C4-2B (cell line): ENCODE measurements at regions not wholly inside any gene's neighbourhood (a gene's known extent, or its start where the extent isn't known, plus 50 kb on each side); places are given as distances from the start of the nearest gene placed in this dataset.

Source experiments
- H3K27ac ChIP-seq: fragments of 450-650 bp; 2 replicates; pipeline ENCODE4 v1.5.1; 2017
- ZFX ChIP-seq: fragments of 450-650 bp; IDR thresholded peaks from 2 replicates; pipeline ENCODE4 v1.6.1; 2017
- TF ChIP-seq, protein P1 (sequence below): fragments of 450-650 bp; conservative IDR thresholded peaks from 2 replicates; pipeline ENCODE4 v1.5.1; 2017; ENCODE audit warnings: mild to moderate bottlenecking

DNA sequence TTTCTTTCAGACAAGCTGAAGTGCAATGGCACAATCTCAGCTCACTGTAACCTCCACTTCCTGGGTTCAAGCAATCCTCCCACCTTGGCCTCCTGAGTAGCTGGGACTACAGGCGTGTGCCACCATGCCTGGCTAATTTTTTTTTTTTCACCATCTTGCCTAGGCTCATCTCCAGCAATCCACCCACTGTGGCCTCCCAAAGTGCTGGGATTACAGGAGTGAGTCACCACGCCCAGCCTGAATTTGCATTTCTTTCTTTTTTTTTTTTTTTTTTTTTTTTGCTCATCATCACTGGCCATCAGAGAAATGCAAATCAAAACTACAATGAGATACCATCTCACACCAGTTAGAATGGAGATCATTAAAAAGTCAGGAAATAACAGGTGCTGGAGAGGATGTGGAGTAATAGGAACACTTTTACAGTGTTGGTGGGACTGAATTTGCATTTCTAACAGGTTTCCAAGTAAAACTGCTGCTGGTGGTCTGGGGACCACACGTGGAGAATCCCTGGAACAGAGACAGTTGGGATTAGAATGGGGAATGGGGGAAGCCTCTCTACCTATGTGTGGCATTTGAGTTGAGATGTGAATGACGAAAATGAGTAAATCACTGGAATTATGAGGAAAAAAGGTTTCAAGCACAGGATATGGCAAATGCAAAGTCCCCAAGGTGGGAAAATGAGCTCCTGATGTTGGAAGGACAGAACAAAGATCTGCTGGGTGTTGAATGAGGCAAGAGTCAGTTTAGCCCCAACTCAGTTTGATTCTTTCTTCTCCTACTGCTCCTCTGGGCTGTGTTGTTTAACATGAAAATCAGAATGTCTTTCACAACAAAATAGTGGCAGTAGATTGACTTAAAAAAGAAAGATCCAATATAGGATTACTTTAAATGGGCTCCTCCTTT lies 88.8 kb upstream of the MAP4K4 start:
- TF ChIP-seq, protein P1, sequence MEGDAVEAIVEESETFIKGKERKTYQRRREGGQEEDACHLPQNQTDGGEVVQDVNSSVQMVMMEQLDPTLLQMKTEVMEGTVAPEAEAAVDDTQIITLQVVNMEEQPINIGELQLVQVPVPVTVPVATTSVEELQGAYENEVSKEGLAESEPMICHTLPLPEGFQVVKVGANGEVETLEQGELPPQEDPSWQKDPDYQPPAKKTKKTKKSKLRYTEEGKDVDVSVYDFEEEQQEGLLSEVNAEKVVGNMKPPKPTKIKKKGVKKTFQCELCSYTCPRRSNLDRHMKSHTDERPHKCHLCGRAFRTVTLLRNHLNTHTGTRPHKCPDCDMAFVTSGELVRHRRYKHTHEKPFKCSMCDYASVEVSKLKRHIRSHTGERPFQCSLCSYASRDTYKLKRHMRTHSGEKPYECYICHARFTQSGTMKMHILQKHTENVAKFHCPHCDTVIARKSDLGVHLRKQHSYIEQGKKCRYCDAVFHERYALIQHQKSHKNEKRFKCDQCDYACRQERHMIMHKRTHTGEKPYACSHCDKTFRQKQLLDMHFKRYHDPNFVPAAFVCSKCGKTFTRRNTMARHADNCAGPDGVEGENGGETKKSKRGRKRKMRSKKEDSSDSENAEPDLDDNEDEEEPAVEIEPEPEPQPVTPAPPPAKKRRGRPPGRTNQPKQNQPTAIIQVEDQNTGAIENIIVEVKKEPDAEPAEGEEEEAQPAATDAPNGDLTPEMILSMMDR, result no peak
- no peak for TF ChIP-seq ZFX
- H3K27ac ChIP-seq, result no peak overlapping the region

DNA sequence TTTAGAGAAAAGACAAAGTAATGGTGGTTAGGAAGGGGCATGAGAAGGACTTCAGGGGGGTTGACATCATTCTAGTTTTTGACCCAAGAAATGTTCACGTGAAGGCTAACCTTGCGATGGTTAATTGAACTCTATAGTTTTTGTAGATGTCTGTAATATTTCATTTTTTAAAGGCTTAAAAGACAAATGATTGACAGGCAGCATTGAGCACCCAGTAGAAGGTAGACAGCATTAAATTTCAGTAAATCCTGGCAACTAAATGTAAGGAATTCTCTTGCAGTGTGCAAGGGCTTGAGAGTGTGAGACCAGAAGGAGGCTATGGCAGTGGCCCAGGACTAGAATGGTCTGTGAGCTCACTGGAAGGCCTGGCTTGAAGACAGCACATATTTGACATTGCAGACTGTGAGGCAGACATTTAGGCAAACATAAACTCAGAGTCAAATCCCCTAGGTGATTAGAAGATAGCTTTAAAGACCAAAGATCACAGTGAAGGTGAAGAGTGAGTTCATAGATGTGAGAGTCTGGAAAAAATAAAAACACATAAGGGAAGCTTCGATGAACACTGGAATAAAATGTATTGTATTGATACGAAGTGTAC lies 100.1 kb upstream of the MAP4K4 start:
- no peak overlapping the region for H3K27ac ChIP-seq
- no peak for TF ChIP-seq ZFX
- TF ChIP-seq, protein P1, result no peak

DNA sequence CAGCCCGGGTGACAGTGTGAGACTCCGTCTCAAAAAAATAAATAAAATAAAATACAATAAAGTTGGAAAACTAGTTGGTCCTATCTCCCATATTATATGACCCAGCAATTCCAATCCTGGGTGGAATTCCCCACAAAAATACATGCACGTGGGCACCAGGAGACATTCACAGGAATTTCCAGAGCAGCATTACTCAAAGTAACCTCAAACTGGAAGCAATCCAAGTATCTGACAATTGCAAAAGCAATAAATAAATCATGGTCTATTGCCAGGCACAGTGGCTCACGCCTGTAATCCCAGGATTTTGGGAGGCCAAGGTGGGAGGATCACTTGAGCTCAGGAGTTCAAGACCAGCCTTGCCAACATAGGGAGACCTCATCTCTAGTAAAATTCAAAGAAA lies 101.2 kb upstream of the MAP4K4 start:
- no peak for TF ChIP-seq ZFX
- TF ChIP-seq, protein P1, result no peak
- H3K27ac ChIP-seq, result no peak overlapping the region

DNA sequence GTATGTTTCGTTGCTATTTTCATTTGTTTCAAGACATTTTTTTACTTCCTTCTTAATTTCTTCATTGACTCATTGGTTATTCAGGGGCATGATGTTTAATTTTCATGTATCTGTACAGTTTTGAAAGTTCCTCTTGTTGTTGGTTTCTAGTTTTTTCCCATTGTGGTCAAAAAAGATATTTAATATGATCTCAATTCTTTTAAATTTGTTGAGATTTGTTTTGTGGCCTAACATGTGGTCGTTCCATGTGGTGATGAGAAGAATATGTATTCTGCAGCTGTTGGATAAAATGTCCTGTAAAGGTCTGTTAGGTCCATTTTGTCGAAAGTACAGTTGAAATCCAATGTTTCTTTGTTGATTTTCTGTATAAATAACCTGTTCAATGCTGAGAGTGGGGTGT lies 110.3 kb upstream of the MAP4K4 start:
- no peak for TF ChIP-seq ZFX
- TF ChIP-seq, protein P1, result no peak
- no peak overlapping the region for H3K27ac ChIP-seq

DNA sequence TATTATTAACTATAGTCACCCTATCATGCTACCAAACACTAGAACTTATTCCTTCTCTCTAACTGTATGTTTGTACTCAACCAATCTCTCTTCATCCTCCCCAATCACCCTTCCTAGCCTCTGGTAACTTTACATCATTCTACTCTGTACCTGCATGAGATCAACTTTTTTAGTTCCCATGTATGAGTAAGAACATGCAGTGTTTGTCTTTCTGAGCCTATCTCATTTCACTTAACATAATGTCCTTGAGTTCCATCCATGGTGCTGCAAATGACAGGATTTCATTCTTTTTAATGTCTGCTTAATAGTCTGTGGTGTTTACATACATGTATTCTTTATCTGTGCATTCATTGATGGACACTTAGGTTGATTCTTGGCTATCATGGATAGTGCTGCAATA lies 108.9 kb upstream of the RFX8 start:
- no peak overlapping the region for H3K27ac ChIP-seq
- TF ChIP-seq ZFX, result no peak
- TF ChIP-seq, protein P1, result no peak

DNA sequence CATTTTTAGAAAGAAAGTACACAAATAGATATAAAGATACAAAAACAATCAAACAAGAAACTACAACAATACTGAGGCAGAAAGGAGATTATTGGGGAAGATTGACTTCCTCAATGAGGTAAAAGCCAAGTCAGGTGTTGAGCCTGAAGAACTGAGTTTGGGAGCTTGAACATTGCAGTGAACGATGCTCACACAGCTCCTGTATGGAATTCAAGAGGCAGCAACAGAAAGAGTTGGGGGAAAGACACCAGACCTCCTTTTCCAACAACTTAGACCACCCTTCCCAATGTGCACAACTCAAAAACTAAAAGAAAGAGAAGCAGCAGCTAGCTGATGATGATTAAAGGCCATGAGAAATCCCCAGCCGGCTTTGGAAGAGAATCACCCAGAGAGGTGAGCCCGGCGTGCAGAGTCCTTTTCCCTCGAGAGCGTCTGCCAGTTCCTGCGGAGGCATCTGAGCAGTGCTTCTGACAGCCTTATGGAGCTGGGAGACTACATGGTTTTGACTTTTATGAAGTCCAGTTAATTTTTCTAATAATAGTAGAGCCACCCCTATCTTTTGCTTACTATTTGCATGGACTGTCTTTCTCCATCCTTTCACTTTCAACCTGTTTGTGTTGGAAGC lies 106.9 kb upstream of the RFX8 start:
- no peak overlapping the region for H3K27ac ChIP-seq

More for the DNA sequence above, 106.9 kb upstream of the RFX8 start:
- TF ChIP-seq, protein P1, result no peak
- TF ChIP-seq ZFX, result no peak
